CD14-positive monocyte (primary cell): ENCODE measurements at regions not wholly inside any gene's neighbourhood (a gene's known extent, or its start where the extent isn't known, plus 50 kb on each side); places are given as distances from the start of the nearest gene placed in this dataset.

Source experiments
- DNase-seq, 3 donors: peaks; one replicate each; pipeline ENCODE4 v3.0.0-alpha.2; 2011 to 2022
- H2AFZ ChIP-seq: 2 replicates; pipeline ENCODE4 v1.6.0; 2012; ENCODE audit warnings: mild to moderate bottlenecking, low read depth, low read length, inconsistent platforms; ENCODE audit not compliant: insufficient read depth, poor library complexity, severe bottlenecking
- H3K27ac ChIP-seq, 2 donors: 1 replicate in 1 of 2; 2 replicates in 1 of 2; pipeline ENCODE4 v1.5.1; 2012 to 2013; ENCODE audit warnings: low read length in 2 of 2, control low read depth in 1 of 2, inconsistent platforms in 1 of 2, low read depth in 1 of 2, mild to moderate bottlenecking in 1 of 2
- H3K27me3 ChIP-seq, 2 donors: one replicate each; pipeline versions ENCODE4 v1.6.0 to v1.6.1; 2011 to 2013; ENCODE audit warnings: low read length in 2 of 2; ENCODE audit not compliant: control insufficient read depth in 2 of 2, insufficient read depth in 2 of 2
- H3K36me3 ChIP-seq, 2 donors: replicated peaks in 1 of 2; 1 replicate in 1 of 2; 2 replicates in 1 of 2; pipeline versions ENCODE4 v1.5.1 to v1.6.1; 2012 to 2013; ENCODE audit warnings: low read length in 2 of 2, control low read depth in 1 of 2, inconsistent platforms in 1 of 2, mild to moderate bottlenecking in 1 of 2; ENCODE audit not compliant: insufficient read depth in 2 of 2, control insufficient read depth in 1 of 2
- H3K4me1 ChIP-seq, 2 donors: 1 replicate in 1 of 2; 2 replicates in 1 of 2; pipeline versions ENCODE4 v1.5.1 to v1.6.1; 2012 to 2013; ENCODE audit warnings: low read length in 2 of 2, control low read depth in 1 of 2, inconsistent platforms in 1 of 2, mild to moderate bottlenecking in 1 of 2, moderate library complexity in 1 of 2; ENCODE audit not compliant: insufficient read depth in 2 of 2, control insufficient read depth in 1 of 2
- H3K4me2 ChIP-seq: replicated peaks from 2 replicates; pipeline ENCODE3; 2012; ENCODE audit warnings: low read length, moderate library complexity, mild to moderate bottlenecking; ENCODE audit not compliant: poor library complexity, severe bottlenecking; ENCODE audit errors: extremely low read depth
- H3K4me3 ChIP-seq, 3 experiments: fragments of 200-600 bp in 1 of 3; sonication (generic) in 1 of 3; replicated peaks in 1 of 3; 1 replicate in 2 of 3; 2 replicates in 1 of 3; pipeline ENCODE4 v1.5.1; 2011 to 2013; ENCODE audit warnings: low read length in 3 of 3, mild to moderate bottlenecking in 3 of 3, control low read depth in 2 of 3, low read depth in 2 of 3, inconsistent platforms in 1 of 3, moderate library complexity in 1 of 3
- H3K79me2 ChIP-seq: 2 replicates; pipeline ENCODE4 v1.6.0; 2012; ENCODE audit warnings: mild to moderate bottlenecking, control low read depth, inconsistent platforms, low read length, moderate library complexity; ENCODE audit not compliant: insufficient read depth
- H3K9ac ChIP-seq: 2 replicates; pipeline ENCODE4 v1.6.0; 2017; ENCODE audit warnings: low read length, mild to moderate bottlenecking; ENCODE audit not compliant: insufficient read depth, poor library complexity, severe bottlenecking
- H3K9me3 ChIP-seq, 2 donors: replicated peaks in 1 of 2; 1 replicate in 1 of 2; 2 replicates in 1 of 2; pipeline versions ENCODE4 v1.5.1 to v1.6.1; 2012 to 2013; ENCODE audit warnings: low read length in 2 of 2, control low read depth in 1 of 2; ENCODE audit not compliant: control insufficient read depth in 1 of 2, insufficient read depth in 1 of 2
- H4K20me1 ChIP-seq: 2 replicates; pipeline ENCODE4 v1.6.0; 2012; ENCODE audit warnings: mild to moderate bottlenecking, low read length, control low read depth, moderate library complexity; ENCODE audit not compliant: insufficient read depth
- H3K27ac Mint-ChIP-seq, 7 donors: one replicate each; pipeline ENCODE4 v1.8.0; 2020; ENCODE audit warnings: mild to moderate bottlenecking in 7 of 7, mixed read lengths in 7 of 7, moderate library complexity in 6 of 7, inconsistent platforms in 2 of 7
- H3K27me3 Mint-ChIP-seq, 3 donors: one replicate each; pipeline ENCODE4 v1.8.0; 2021 to 2022; ENCODE audit warnings: low read depth in 3 of 3, mild to moderate bottlenecking in 3 of 3, mixed read lengths in 3 of 3, moderate library complexity in 3 of 3, inconsistent platforms in 1 of 3
- H3K36me3 Mint-ChIP-seq, 2 donors: one replicate each; pipeline ENCODE4 v1.8.0; 2020; ENCODE audit warnings: mixed read lengths in 2 of 2, inconsistent platforms in 1 of 2, mild to moderate bottlenecking in 1 of 2
- H3K4me1 Mint-ChIP-seq: one replicate; pipeline ENCODE4 v1.8.0; 2020; ENCODE audit warnings: mild to moderate bottlenecking, mixed read lengths
- H3K4me3 Mint-ChIP-seq, 2 donors: one replicate each; pipeline ENCODE4 v1.8.0; 2020; ENCODE audit warnings: mild to moderate bottlenecking in 2 of 2, mixed read lengths in 2 of 2, moderate library complexity in 1 of 2
- H3K9me3 Mint-ChIP-seq, 7 donors: one replicate each; pipeline ENCODE4 v1.8.0; 2020 to 2022; ENCODE audit warnings: mixed read lengths in 7 of 7, mild to moderate bottlenecking in 6 of 7, moderate library complexity in 6 of 7, inconsistent platforms in 2 of 7
- WGBS: methylation state at CpG from one replicate; pipeline ENCODE4 v1.1.5; 2013; ENCODE audit warnings: missing lambda C conversion rate; ENCODE audit not compliant: insufficient coverage; 5-methylcytosine and 5-hydroxymethylcytosine counted together
- intact Hi-C, 2 donors: fragments of 100-400 bp; cut with micrococcal nuclease; formaldehyde crosslinking; loops; one replicate each; pipeline versions ENCODE4 v1.15.0 to v1.15.1; 2023
- TF ChIP-seq, protein P1 (sequence below): fragments of 200-600 bp; IDR thresholded peaks from one replicate; pipeline ENCODE4 v1.8.0; 2022; ENCODE audit warnings: antibody characterized with exemption, mild to moderate bottlenecking

DNA sequence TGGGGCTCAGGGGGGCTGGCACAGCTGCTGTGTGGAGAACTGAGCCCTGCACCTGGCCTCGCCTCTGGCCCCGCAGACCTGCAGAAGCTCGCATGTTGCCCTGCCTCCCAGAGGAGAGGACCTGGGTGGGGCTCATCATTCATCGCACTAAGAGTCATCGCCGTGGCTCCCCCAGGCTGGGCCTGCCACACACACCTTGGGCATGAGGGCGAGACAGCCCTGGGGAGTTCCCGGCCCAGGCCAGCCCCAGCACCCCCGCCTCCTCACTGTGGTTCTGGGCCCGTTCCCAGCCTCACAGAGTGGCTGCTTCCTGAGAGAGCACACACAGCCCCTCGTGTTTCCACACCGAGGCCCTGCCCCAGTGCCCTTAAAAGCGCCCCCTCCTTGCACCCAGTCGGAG lies 694.6 kb downstream of the TBC1D22A start:
- H3K4me3 Mint-ChIP-seq, result no peak overlapping the region
- peaks cover 6 to 31% (median 18%) of the 10 kb centered on the region in 7 donors for H3K9me3 Mint-ChIP-seq
- H4K20me1 ChIP-seq, result no peaks in the 10 kb centered on the region
- no peak overlapping the region for H3K4me2 ChIP-seq
- no peak overlapping the region for H2AFZ ChIP-seq
- no peak overlapping the region for H3K4me3 ChIP-seq
- no peak overlapping the region for H3K27ac ChIP-seq
- H3K36me3 Mint-ChIP-seq, result no peaks in the 10 kb centered on the region
- H3K4me1 Mint-ChIP-seq, result no peaks in the 10 kb centered on the region
- no peak for DNase-seq
- WGBS, result 93% methylated on average over 14 of the region's 14 CpGs
- peaks cover 0 to 2% (median 1%) of the 10 kb centered on the region in 3 donors for H3K27me3 Mint-ChIP-seq
- TF ChIP-seq, protein P1, sequence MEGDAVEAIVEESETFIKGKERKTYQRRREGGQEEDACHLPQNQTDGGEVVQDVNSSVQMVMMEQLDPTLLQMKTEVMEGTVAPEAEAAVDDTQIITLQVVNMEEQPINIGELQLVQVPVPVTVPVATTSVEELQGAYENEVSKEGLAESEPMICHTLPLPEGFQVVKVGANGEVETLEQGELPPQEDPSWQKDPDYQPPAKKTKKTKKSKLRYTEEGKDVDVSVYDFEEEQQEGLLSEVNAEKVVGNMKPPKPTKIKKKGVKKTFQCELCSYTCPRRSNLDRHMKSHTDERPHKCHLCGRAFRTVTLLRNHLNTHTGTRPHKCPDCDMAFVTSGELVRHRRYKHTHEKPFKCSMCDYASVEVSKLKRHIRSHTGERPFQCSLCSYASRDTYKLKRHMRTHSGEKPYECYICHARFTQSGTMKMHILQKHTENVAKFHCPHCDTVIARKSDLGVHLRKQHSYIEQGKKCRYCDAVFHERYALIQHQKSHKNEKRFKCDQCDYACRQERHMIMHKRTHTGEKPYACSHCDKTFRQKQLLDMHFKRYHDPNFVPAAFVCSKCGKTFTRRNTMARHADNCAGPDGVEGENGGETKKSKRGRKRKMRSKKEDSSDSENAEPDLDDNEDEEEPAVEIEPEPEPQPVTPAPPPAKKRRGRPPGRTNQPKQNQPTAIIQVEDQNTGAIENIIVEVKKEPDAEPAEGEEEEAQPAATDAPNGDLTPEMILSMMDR, result no peak
- H3K4me1 ChIP-seq, result no peaks in the 10 kb centered on the region
- no peak overlapping the region for H3K9ac ChIP-seq
- peaks cover 12 to 27% of the 10 kb centered on the region in 2 donors for H3K9me3 ChIP-seq
- peak overlapping the region in 1 of 7 donors; percentile 26 for H3K27ac Mint-ChIP-seq
- intact Hi-C loops, result no loop called here
- no peaks in the 10 kb centered on the region for H3K36me3 ChIP-seq
- H3K79me2 ChIP-seq, result no peaks in the 10 kb centered on the region
- no peaks in the 10 kb centered on the region for H3K27me3 ChIP-seq

GRCh38 chr22:47456031-47456430 lies 693.6 kb downstream of the TBC1D22A start:
- Histone ChIP-seq H3K4me1 (no peaks in the 10 kb centered on the region), H3K4me3 (no peak overlapping the region), H3K36me3 (no peaks in the 10 kb centered on the region), H3K9me3 (peaks cover 12 to 27% of the 10 kb centered on the region in 2 donors), H4K20me1 (no peaks in the 10 kb centered on the region), H3K79me2 (no peaks in the 10 kb centered on the region), H2AFZ (no peak overlapping the region), H3K27ac (no peak overlapping the region), H3K9ac (no peak overlapping the region), H3K27me3 (no peaks in the 10 kb centered on the region), H3K4me2 (no peak overlapping the region)
- TF ChIP-seq, protein P1, result no peak
- no peak overlapping the region for H3K27ac Mint-ChIP-seq
- H3K27me3 Mint-ChIP-seq, result peaks cover 0 to 2% (median 1%) of the 10 kb centered on the region in 3 donors
- no peaks in the 10 kb centered on the region for H3K4me1 Mint-ChIP-seq
- no peaks in the 10 kb centered on the region for H3K36me3 Mint-ChIP-seq
- intact Hi-C loops, result no loop called here
- DNase-seq, result no peak
- H3K9me3 Mint-ChIP-seq, result peaks cover 6 to 36% (median 18%) of the 10 kb centered on the region in 7 donors
- 85% methylated on average over 6 of the region's 11 CpGs for WGBS
- no peak overlapping the region for H3K4me3 Mint-ChIP-seq
